Right atrium auricular region (tissue), 2 donors: ENCODE measurements at regions not wholly inside any gene's neighbourhood (a gene's known extent, or its start where the extent isn't known, plus 50 kb on each side); places are given as distances from the start of the nearest gene placed in this dataset.

ENCODE experiments used
- DNase-seq: peaks from one replicate; pipeline ENCODE4 v3.0.0-alpha.2; 2019; ENCODE audit warnings: low spot score
- H3K27ac ChIP-seq, 2 donors: fragments of 200-600 bp; sonication (generic); 1 replicate in 1 of 2; 2 replicates in 1 of 2; pipeline ENCODE4 v1.5.1; 2016 to 2019
- H3K27me3 ChIP-seq, 2 donors: fragments of 200-600 bp; sonication (generic); one replicate each; pipeline versions ENCODE4 v1.5.1 to v1.6.0; 2017 to 2019
- H3K36me3 ChIP-seq: fragments of 200-600 bp; sonication (generic); one replicate; pipeline ENCODE4 v1.5.1; 2016
- H3K4me1 ChIP-seq, 2 donors: fragments of 200-600 bp; sonication (generic); one replicate each; pipeline versions ENCODE4 v1.5.1 to v1.6.0; 2017 to 2019
- H3K4me3 ChIP-seq, 2 donors: fragments of 200-600 bp; sonication (generic); 1 replicate in 1 of 2; 2 replicates in 1 of 2; pipeline ENCODE4 v1.5.1; 2017 to 2019; ENCODE audit warnings: mild to moderate bottlenecking in 1 of 2, moderate library complexity in 1 of 2
- H3K9me3 ChIP-seq, 2 donors: fragments of 200-600 bp; sonication (generic); one replicate each; pipeline ENCODE4 v1.5.1; 2019
- CTCF ChIP-seq, 2 donors: fragments of 200-600 bp; sonication (generic); IDR thresholded peaks; one replicate each; pipeline ENCODE4 v1.5.1; 2019; ENCODE audit warnings: antibody characterized with exemption in 2 of 2

- no peaks in the 10 kb centered on the region for H3K36me3 ChIP-seq
- H3K27me3 ChIP-seq, result no peaks in the 10 kb centered on the region
- no peak overlapping the region for H3K4me3 ChIP-seq
- DNase-seq, result no peak
- TF ChIP-seq CTCF (IDR thresholded peaks at IDR 0.05), result no peak
- no peak overlapping the region for H3K27ac ChIP-seq
- H3K4me1 ChIP-seq, result no peaks in the 10 kb centered on the region
- H3K9me3 ChIP-seq, result no peaks in the 10 kb centered on the region
Measured at GRCh38 chr2:172211512-172211911, 108.8 kb upstream of the DLX2 start.

- no peaks in the 10 kb centered on the region for H3K36me3 ChIP-seq
- H3K27me3 ChIP-seq, result no peaks in the 10 kb centered on the region
- H3K4me3 ChIP-seq, result no peak overlapping the region
- H3K27ac ChIP-seq, result no peak overlapping the region
- no peaks in the 10 kb centered on the region for H3K4me1 ChIP-seq
- no peak for TF ChIP-seq CTCF (IDR thresholded peaks at IDR 0.05)
- no peaks in the 10 kb centered on the region for H3K9me3 ChIP-seq
- DNase-seq, result no peak
Measured at GRCh38 chr2:172213116-172213860, 110.6 kb upstream of the DLX2 start.

GRCh38 chr2:172214252-172214651 lies 111.6 kb upstream of the DLX2 start:
- Histone ChIP-seq H3K9me3 (no peaks in the 10 kb centered on the region), H3K36me3 (no peaks in the 10 kb centered on the region), H3K27me3 (no peaks in the 10 kb centered on the region), H3K27ac (no peak overlapping the region), H3K4me1 (no peaks in the 10 kb centered on the region), H3K4me3 (no peak overlapping the region)
- no peak for DNase-seq
- no peak for TF ChIP-seq CTCF (IDR thresholded peaks at IDR 0.05)

- DNase-seq, result no peak
Measured at GRCh38 chr2:172215172-172215935, 112.7 kb upstream of the DLX2 start.

GRCh38 chr2:172215936-172216335 lies 113.2 kb upstream of the DLX2 start:
- TF ChIP-seq CTCF (IDR thresholded peaks at IDR 0.05), result no peak
- Histone ChIP-seq H3K27me3 (no peaks in the 10 kb centered on the region), H3K9me3 (no peaks in the 10 kb centered on the region), H3K4me3 (no peak overlapping the region), H3K27ac (no peak overlapping the region), H3K36me3 (no peaks in the 10 kb centered on the region), H3K4me1 (no peaks in the 10 kb centered on the region)
- no peak for DNase-seq

More at GRCh38 chr2:172215172-172215935, 112.7 kb upstream of the DLX2 start:
- no peaks in the 10 kb centered on the region for H3K9me3 ChIP-seq
- H3K4me1 ChIP-seq, result no peaks in the 10 kb centered on the region
- H3K27me3 ChIP-seq, result no peaks in the 10 kb centered on the region
- H3K27ac ChIP-seq, result no peak overlapping the region
- H3K4me3 ChIP-seq, result no peak overlapping the region
- no peak for TF ChIP-seq CTCF (IDR thresholded peaks at IDR 0.05)
- H3K36me3 ChIP-seq, result no peaks in the 10 kb centered on the region
